B cell (primary cell): ENCODE measurements at regions not wholly inside any gene's neighbourhood (a gene's known extent, or its start where the extent isn't known, plus 50 kb on each side); places are given as distances from the start of the nearest gene placed in this dataset.

Experiments
- EZH2 ChIP-seq: IDR thresholded peaks from 2 replicates; pipeline ENCODE4 v1.6.1; 2012; ENCODE audit warnings: borderline replicate concordance, low read depth, mild to moderate bottlenecking, moderate library complexity, low read length; ENCODE audit not compliant: insufficient read depth, poor library complexity, severe bottlenecking
- TF ChIP-seq, protein P1 (sequence below): fragments of 200-600 bp; IDR thresholded peaks from one replicate; pipeline ENCODE4 v1.8.0; 2022; ENCODE audit warnings: antibody characterized with exemption, mild to moderate bottlenecking

DNA sequence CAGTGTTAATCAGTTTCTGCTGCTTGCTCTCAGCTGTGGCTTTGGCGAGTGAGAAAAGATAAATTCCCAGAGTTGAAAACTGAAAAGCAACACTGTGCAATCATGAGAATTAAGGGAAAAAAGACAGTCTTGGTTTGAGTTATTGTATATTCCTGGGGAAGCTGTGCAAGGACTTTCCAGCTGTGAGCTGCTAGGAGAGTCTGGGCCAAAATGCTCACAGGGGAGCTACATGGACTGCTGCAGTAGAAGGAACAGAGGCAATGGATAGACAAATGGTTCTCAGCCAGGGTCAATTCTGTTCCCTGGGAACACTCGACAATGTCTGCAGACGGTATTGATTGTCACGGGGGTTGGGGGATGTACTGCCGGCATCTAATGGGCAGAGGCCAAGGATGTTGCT is 102.0 kb upstream of the ADAMTS18 start:
- TF ChIP-seq, protein P1, sequence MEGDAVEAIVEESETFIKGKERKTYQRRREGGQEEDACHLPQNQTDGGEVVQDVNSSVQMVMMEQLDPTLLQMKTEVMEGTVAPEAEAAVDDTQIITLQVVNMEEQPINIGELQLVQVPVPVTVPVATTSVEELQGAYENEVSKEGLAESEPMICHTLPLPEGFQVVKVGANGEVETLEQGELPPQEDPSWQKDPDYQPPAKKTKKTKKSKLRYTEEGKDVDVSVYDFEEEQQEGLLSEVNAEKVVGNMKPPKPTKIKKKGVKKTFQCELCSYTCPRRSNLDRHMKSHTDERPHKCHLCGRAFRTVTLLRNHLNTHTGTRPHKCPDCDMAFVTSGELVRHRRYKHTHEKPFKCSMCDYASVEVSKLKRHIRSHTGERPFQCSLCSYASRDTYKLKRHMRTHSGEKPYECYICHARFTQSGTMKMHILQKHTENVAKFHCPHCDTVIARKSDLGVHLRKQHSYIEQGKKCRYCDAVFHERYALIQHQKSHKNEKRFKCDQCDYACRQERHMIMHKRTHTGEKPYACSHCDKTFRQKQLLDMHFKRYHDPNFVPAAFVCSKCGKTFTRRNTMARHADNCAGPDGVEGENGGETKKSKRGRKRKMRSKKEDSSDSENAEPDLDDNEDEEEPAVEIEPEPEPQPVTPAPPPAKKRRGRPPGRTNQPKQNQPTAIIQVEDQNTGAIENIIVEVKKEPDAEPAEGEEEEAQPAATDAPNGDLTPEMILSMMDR, result no peak
- no peak for TF ChIP-seq EZH2
